GM21423 (cell line): ENCODE measurements at regions not wholly inside any gene's neighbourhood (a gene's known extent, or its start where the extent isn't known, plus 50 kb on each side); places are given as distances from the start of the nearest gene placed in this dataset.

ENCODE experiments used
- ATAC-seq: cut with Tn5 transposase; IDR thresholded peaks from one replicate; pipeline ENCODE4 v1.9.1; 2021; ENCODE audit warnings: mild to moderate bottlenecking, moderate library complexity; ENCODE audit not compliant: unreplicated experiment

GRCh38 chr6:146902846-146903245 is 301.4 kb upstream of the STXBP5 start:
- ATAC-seq: no peak

GRCh38 chr6:146903451-146903850 is 300.8 kb upstream of the STXBP5 start:
- ATAC-seq: no peak

GRCh38 chr6:146904596-146904995 is 299.6 kb upstream of the STXBP5 start:
- no peak for ATAC-seq

GRCh38 chr6:146905181-146905704 is 299.0 kb upstream of the STXBP5 start:
- ATAC-seq: no peak

- no peak for ATAC-seq
These were observed 295.4 kb upstream of the STXBP5 start for GRCh38 chr6:146908786-146909185.

GRCh38 chr6:146909376-146909775 is 294.8 kb upstream of the STXBP5 start:
- no peak for ATAC-seq

- no peak for ATAC-seq
These were observed 294.3 kb upstream of the STXBP5 start for GRCh38 chr6:146909886-146910285.

GRCh38 chr6:146910611-146911010 is 293.6 kb upstream of the STXBP5 start:
- ATAC-seq: no peak

- no peak for ATAC-seq
These were observed 292.5 kb upstream of the STXBP5 start for GRCh38 chr6:146911635-146912215.

- ATAC-seq: no peak
These were observed 291.2 kb upstream of the STXBP5 start for GRCh38 chr6:146912730-146913685.

- no peak for ATAC-seq
These were observed 290.3 kb upstream of the STXBP5 start for GRCh38 chr6:146913842-146914488.

- ATAC-seq: no peak
These were observed 289.4 kb upstream of the STXBP5 start for GRCh38 chr6:146914489-146915483.

GRCh38 chr6:146915671-146916127 is 288.5 kb upstream of the STXBP5 start:
- no peak for ATAC-seq

GRCh38 chr6:146916435-146917025 is 287.7 kb upstream of the STXBP5 start:
- ATAC-seq: no peak

- no peak for ATAC-seq
These were observed 287.0 kb upstream of the STXBP5 start for GRCh38 chr6:146917182-146917581.

GRCh38 chr6:146917979-146918378 is 286.2 kb upstream of the STXBP5 start:
- no peak for ATAC-seq

GRCh38 chr6:146919017-146919416 is 285.2 kb upstream of the STXBP5 start:
- no peak for ATAC-seq

GRCh38 chr6:146923205-146923833 is 280.9 kb upstream of the STXBP5 start:
- no peak for ATAC-seq

- no peak for ATAC-seq
These were observed 278.4 kb upstream of the STXBP5 start for GRCh38 chr6:146925846-146926245.
